ENCODE measurements at regions not wholly inside any gene's neighbourhood (a gene's known extent, or its start where the extent isn't known, plus 50 kb on each side); places are given as distances from the start of the nearest gene placed in this dataset.

GRCh38 chr1:164495905-164496304, 63.1 kb upstream of the PBX1 start:
- no peak for TF ChIP-seq CTCF (IDR thresholded peaks at IDR 0.05)
- no peak for TF ChIP-seq POLR2AphosphoS5 (IDR thresholded peaks at IDR 0.05)

Measured in prostate gland (tissue), 2 donors.